GM19372 (cell line): ENCODE measurements at regions not wholly inside any gene's neighbourhood (a gene's known extent, or its start where the extent isn't known, plus 50 kb on each side); places are given as distances from the start of the nearest gene placed in this dataset.
A peak's percentile ranks its signal among the peaks of the same experiment; 100 is the strongest.
"Not testable (repeated sequence)": the region's sequence is repeated elsewhere in the genome, so short reads cannot be mapped to it uniquely, and the experiment has no call there.

ENCODE experiments used
- ATAC-seq: cut with Tn5 transposase; IDR thresholded peaks from one replicate; pipeline ENCODE4 v1.9.1; 2021; ENCODE audit warnings: mild to moderate bottlenecking, low read depth, moderate library complexity; ENCODE audit not compliant: unreplicated experiment

DNA sequence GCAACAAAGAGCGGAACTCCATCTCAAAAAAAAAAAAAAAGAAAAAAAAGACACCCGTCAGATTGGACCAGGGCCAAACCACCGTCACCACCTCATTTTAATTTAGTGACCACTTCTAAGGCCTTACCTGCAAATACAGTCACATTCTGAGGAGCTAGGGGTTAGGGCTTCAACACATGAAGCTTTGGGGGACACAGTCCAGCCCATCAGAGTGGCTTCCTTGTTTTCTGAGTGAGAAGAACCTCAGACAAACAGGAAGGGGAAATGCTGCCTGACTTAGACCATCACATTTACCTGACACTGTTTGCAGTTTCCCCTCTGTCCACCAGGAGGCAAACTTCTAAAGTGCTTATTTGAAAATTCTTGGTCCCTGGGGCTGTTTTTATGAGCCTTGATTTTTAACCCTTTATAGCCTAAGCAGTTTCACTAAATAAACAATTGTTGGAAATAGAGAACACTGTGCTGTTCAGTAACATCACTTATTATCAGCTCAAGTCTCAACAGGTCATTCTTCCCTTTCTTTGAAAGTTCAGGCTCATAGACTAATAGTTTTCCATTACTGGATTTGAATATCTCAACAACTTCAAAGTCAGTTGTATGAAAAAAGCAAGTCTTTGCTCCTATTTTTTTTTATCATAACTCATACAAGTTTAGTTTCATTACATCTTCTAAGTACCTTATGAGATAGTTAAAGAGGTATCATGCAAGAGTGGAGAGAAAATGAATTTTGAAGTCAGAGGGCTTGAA is 74.9 kb upstream of the WASF3 start:
- ATAC-seq, result peak; percentile 78

DNA sequence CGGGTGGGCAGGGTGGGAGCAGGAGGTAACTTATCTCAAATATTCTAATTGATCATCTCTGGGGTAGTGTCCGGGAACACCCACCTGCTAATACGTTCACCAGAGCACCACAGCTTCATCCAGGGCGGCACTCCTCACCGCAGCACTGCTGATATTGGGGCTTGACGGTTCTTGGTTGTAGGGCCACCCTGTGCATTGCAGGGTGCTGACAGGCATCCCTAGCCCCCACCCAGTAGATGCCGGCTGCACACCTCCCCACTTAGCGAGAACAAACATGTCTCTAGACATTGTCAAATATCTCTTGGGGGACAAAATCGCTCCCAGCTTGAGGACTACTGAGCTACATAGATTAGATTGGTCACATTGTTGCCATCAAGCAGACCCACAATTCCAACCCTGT is 73.9 kb upstream of the WASF3 start:
- ATAC-seq, result no peak

DNA sequence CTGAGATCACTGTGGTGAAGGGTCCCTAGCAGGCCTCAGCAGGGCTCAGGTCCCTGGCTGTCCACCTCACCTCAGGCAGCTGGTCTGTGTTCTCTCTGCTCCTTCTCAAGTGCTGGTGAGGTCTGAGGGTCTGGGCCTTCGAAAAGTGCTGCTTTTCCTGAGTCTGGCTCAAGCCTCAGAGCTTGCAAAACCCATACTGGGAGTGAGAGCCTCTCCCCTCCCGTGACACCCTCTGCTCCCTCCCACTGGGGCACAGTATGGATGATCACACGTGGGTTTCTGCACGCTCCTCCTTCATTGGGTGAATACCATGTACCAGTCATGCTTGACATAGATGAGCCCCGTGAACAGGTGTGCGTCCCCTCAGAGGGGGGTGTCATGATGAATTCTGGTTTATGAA is 73.3 kb upstream of the WASF3 start:
- ATAC-seq, result no peak

DNA sequence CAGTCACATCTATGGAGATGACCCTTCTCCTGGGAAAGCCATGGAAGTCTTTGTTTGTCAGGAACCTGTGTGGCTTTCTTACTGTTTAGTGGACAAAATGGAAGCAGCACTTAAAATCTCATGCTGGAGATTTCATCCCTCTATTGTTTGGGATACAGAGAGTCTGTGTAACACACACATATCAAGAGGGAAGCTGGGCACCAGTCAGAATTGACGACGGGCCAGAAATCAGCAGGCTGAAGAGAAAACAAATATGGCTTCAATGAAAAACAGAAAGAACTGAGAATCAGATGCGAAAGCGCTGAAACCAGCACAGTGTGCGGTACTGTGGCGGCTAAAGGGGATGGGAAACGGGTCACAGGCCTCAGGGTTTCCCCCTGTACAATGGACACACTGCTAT is 72.2 kb upstream of the WASF3 start:
- ATAC-seq, result no peak

DNA sequence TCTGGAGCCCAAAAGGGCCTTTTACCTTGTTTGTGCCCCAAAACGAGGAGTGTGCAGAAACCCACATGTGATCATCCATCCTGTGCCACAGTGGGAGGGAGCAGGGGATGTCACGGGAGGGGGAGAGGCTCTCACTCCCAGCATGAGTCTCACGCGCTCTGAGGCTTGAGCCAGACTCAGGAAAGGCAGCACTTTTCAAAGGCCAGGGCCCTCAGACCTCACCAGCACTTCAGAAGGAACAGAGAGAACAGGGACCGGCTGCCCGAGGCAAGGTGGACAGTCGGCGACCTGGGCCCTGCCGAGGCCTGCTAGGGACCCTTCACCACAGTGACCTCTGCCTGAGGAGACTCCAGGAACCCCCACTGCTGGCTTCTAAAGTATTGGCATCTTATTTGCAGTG is 71.7 kb upstream of the WASF3 start:
- no peak for ATAC-seq

DNA sequence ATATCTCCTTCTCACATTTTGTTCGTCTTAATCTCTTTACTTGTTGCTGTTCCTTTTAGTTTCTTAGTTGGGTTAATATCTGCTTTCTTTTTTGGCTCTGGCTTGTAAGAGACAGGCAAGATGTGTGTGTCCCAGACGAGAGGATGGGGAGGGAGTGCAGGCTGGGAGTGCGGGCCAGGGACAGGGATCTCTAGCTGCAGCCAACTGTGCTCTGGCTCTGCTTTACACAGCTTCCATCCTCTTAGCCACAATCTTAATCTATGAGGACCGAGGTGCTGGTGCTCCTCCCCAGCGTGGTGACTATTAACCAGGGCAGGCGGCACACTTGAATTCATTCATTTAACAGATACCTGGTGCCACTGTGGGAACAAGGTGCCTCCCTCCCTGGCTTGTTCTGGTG is 70.9 kb upstream of the WASF3 start:
- no peak for ATAC-seq

DNA sequence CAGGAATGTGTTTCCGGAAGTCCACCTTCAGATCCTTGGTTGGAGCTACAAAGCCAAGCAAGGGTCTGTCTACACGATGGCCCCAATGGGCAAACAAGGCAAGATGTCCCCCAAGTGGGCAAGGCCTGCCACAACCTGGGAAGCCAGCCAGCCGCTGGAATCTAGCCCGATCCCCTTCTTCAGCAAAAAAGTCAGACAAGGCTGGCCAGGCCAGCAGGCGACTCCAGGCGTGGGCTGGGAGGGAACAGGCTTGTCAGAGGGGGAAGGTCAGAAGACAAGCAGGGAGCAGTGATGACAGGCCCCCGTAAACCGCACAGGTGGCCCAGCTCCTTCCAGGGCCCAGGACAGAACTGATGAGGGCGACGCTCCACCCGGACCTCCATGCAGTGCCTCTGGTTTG is 69.7 kb upstream of the WASF3 start:
- ATAC-seq, result no peak

DNA sequence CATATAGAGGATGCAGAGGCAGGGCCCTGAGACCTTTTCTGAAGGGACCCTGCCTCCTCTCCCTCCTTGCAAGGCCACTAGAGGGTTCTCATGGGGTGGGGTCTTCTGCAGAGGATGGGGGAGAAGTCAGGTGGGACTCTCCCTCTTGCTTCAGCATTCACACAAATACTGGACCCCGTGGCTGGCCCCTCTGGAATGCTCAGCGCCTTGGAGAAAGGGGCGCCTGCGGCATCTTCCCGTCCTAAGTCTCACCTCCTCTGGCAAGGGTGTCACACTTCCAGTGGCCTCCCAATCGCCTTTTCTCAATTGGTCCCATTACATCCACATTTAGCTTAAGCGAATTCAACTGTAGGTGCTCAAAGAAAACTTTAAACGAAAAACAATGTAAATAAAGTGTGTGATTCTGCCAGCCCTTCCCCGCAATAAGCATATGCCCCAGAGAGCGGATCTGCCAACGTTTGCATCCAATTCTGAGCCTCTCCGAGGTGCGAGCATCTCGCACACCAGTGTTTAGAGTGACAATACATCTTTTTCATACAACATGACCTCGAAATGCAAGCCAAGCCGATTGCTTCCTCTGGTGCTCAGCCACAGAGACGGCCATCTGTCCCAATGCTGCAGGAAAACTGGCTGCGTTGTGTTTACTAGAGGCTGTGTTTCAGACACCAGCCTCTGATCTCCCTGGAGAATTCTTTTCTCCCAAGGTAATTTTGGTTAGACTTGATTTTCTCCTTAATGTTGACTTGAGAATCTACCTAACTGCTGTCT is 69.1 kb upstream of the WASF3 start:
- ATAC-seq, result no peak

DNA sequence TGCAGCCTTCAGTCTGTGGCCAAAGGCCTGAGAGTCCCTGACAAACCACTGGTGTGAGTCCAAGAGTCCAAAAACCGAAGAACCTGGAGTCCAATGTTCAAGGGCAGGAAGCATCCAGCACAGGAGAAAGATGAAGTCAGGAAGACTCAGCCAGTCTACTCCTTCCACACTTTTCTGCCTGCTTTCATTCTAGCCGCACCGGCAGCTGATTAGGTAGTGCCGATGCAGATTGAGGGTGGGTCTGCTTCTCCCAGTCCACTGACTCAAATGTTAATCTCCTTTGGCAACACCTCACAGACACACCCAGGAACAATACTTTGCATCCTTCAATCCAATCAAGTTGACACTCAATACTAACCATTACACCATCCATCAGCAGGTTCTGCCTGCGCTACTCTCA is 65.2 kb upstream of the WASF3 start:
- ATAC-seq, result not testable (repeated sequence)

DNA sequence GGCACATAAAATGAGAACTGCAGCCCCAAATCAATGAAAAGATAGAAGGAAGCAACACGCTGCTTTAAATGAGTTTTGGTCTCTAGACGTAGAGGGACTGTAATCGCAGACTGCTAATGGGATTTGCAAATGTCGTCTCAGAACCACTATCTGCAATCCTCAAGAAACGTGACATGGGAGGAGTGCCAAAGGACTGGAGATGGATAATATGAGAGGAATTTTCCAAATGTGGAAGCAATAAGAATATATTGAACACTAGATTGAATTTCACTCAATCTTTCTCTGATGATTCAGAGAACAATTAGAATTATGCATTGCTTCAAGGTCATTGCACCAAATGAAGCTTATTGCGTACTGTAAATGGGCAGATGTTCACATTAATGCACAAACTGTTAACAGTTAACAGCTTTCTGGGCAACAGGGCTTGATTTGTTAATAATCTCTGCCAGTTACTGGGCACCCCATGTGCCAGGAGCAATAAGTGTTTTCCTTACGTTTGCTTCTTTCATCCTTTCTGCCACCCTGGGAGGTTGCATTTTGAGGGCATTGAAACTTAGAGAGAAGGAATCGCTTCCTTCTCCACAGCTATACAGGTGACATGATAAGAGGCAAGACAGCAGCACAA is 62.8 kb upstream of the WASF3 start:
- ATAC-seq, result no peak

DNA sequence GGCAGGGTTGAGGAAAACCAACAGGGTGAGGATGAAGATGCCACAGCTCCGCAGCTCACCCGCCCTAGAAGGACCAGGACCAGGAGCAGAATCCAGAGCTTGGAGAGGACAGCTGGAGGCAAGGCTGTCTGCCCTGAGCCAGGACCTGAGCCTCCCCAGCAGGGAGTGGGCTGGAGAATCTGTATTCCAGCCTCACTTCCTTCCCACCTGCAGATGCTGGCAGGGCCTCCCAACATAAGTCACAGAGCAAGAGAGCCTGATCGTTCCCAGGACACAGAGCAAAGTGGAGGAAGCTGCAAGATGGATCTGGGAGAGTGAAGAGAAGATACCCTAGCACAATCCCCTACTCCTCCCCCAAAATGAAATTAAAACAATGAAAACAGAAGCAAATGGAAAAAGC is 61.7 kb upstream of the WASF3 start:
- no peak for ATAC-seq

DNA sequence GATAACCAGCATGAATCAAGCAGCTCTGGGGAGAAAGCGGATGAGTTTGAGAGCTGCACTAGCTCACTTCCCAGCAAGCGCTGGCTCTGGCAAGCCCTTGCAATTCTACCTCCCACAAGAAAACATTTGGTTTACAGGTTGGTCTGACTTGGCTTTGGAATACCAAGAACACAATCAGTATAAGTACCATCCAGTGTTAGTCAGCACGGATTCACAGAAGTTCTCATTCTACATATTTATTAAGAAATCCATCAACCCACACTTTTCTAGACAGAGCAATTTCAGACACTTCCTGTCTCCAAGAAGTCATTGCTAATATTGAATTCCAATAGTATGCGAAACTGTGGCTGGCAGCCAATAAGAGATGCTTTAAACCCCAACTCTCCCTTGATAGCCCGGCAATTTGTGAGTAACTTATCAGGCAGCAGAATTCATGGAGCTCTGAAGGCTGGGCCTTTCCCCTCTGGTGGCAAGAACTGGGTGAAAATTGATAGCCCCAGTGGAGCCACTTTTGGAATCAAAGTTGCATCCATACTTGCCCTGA is 59.4 kb upstream of the WASF3 start:
- no peak for ATAC-seq

DNA sequence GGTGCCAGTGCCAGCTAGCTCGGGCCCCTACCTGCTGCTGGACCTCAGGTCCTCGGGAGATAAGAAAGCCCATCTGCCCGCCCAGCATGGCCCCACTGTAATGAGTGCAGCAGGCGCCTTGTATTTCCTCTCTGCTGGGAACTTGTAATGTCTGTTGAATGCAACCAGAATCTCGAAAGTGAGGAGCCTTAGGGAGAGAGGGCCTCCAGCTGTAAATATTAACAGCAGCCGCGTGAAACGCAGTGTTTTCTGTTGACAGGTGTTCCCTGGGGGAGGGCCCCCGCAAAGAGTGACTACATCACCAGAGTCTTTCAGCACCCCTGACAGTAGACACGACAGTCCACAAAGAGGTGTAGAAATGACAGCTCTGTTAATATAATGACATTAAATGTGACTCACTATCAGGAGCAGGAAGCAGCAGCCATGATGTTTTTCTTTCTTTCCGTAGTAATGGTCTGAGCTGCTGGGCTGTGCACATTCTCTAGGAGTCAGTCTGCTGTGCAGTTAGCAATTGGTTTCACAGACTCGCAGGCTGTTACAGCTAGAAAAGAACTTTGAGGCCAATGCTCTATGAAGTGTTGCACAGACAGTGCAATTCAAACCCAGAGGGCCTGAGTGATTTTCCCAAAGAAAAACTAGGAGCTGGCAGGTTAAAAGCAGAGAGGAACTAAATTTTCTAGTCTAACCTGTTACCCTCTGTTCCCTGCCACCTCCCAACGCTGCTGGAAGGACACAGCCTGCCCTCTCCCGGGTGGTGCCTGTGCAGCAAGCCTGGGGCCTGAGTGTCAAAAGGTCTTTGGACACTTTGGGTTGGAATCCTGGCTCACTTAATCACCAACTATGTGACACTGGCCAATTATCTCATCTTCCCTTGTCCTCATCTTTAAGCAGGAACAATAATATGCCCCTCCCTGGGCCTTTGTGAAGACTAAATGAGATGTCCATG is 58.6 kb upstream of the WASF3 start:
- ATAC-seq, result no peak

DNA sequence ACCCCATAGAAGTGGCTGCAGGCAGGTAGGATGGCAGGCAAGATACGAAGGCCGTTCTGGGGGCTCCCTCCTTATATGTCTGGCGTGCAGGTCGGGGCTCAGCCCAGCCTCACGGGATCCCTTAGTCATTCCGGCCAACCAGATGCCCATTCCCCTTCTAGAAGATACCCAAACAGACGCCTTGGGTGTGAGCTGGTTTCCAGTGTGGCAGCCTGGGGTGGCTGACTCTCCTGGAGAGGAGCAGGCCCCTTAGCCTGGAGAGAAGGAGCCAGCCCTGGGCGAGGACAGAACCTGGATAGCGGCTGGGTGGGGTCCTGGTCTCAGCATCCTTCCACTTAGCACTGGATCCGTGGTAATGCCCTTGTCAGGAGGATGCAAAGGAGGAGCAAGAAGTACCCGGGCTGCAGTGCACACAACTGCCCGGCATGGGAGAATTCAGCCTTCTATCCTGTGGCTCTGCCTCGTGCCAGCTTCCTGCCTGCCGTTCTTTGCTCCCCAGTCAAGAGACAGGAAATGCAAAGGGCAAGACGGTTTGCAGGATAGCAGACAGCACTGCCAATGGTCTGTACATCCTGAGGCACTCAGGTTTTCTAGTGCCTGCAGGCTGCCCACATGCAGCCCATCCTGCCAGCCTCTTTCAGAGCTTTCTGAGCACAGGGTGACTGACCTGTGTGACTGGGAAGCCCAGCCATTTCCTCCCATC is 56.7 kb upstream of the WASF3 start:
- no peak for ATAC-seq

DNA sequence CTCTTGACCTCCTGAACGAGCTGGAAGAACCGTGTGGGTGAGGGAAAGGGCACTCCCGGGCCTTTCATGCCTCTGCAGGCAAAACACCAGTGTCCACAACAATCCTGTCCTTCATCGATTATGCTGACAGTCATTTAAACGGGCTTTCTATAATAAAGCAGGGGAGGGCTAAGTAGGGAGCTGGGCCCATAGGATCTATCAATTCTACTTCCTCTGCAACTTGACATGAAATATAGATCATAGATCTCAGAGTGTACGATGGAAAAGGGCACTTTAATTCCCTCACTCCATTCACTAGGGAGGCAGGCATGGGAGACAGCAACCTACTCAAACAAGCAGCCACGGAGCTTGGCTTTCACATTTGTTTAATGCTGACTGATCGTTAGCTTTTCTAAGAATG is 55.8 kb upstream of the WASF3 start:
- ATAC-seq, result no peak

DNA sequence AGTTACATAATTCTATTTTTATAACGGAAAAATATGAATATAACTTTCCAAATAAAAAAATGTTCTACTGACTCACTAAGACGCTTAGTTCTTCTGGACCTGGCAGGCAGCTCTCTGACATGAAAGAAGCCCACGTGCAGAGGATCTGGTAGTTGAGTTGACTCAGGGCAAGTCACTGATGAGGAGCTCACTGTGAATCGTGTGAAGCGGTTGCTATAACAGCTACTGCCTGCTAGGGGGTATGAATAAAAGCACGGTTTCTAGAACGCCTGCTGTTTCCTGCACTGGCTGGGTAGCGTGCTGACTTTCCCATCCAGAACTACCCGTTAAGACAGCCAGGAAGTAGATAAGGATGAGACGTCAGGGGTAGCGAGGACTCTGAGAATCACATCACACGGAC is 54.7 kb upstream of the WASF3 start:
- no peak for ATAC-seq

DNA sequence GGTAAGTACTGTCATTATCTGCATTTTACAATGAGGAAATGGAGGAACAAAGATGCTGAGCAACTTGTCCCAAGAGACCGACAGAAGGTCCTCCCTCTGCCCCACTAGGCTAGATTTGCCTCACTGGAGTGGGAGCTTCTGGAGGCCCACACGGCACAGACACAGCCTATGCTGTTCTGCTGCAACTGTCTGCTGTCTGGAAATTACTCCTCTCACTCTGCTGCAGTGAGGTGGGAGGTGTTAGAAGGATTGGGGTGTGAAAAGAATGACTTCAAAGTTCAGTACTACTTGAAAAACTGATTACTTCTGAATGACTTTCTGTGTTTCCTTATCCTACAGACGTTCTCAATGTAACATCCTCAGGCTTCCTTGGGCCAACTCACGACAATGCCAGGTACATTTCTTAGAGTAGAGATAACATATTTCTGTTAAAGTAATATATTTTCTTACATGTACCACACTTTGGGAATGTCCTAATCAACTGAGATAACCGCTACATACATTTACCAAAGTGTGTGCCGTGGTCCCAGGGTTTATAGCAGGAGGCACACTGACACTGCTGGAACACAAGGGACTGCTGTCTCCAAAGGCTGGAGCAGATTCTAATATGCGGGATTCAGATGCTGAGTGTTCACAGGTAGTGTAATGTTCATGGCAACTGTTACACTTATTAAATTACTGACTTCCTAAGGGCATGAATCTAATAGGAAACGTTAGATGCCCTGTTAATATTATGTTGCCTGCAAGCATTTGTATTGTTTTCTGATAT is 53.5 kb upstream of the WASF3 start:
- no peak for ATAC-seq
